Lower leg skin (tissue), 4 donors: ENCODE measurements at regions not wholly inside any gene's neighbourhood (a gene's known extent, or its start where the extent isn't known, plus 50 kb on each side); places are given as distances from the start of the nearest gene placed in this dataset.

ENCODE experiments used
- DNase-seq, 2 donors: peaks; one replicate each; pipeline ENCODE4 v3.0.0-alpha.2; 2019; ENCODE audit warnings: low spot score in 2 of 2
- H3K4me3 ChIP-seq: fragments of 200-600 bp; sonication (generic); 2 replicates; pipeline ENCODE4 v1.5.1; 2017; ENCODE audit warnings: mild to moderate bottlenecking, low read depth; ENCODE audit not compliant: poor library complexity, severe bottlenecking
- POLR2A ChIP-seq, 2 donors: fragments of 450-650 bp; IDR thresholded peaks; one replicate each; pipeline ENCODE4 v1.6.1; 2016 to 2017; ENCODE audit warnings: antibody characterized with exemption in 2 of 2, mild to moderate bottlenecking in 1 of 2, moderate library complexity in 1 of 2
- WGBS, 2 donors: methylation state at CpG; one replicate each; pipeline ENCODE4 v1.1.5; 2018; 5-methylcytosine and 5-hydroxymethylcytosine counted together
- intact Hi-C: fragments of 100-400 bp; cut with DNase I; formaldehyde crosslinking; loops from one replicate; pipeline ENCODE4 v1.15.0; 2023; ENCODE audit warnings: low total_unique reads
- TF ChIP-seq, protein P1 (sequence below), 3 donors: fragments of 450-650 bp; IDR thresholded peaks; one replicate each; pipeline ENCODE4 v1.5.1; 2016; ENCODE audit warnings: antibody characterized with exemption in 3 of 3, mild to moderate bottlenecking in 3 of 3, moderate library complexity in 2 of 3

DNA sequence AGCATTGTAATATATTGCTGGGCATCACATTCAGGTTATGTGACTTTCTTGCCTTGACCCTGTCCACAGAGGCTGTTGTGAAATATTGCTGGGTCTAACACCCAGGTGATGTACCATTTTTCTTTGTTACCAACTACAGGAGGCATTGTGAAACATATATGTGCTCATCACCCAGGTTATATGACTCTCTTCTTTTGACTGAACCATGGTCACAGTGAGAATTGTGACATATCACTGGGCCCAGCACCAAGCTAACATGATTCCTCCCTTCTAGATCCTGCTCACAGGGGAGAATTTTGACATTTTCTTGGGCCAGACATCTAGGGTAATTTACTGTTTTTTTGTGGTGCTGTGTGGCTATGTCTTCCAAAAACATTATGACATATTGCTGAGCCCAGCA is 326.7 kb downstream of the RPS4Y2 start:
- H3K4me3 ChIP-seq, result no peak overlapping the region
- intact Hi-C loops, result no loop called here
- no peak for TF ChIP-seq POLR2A (IDR thresholded peaks at IDR 0.05)
- TF ChIP-seq, protein P1, sequence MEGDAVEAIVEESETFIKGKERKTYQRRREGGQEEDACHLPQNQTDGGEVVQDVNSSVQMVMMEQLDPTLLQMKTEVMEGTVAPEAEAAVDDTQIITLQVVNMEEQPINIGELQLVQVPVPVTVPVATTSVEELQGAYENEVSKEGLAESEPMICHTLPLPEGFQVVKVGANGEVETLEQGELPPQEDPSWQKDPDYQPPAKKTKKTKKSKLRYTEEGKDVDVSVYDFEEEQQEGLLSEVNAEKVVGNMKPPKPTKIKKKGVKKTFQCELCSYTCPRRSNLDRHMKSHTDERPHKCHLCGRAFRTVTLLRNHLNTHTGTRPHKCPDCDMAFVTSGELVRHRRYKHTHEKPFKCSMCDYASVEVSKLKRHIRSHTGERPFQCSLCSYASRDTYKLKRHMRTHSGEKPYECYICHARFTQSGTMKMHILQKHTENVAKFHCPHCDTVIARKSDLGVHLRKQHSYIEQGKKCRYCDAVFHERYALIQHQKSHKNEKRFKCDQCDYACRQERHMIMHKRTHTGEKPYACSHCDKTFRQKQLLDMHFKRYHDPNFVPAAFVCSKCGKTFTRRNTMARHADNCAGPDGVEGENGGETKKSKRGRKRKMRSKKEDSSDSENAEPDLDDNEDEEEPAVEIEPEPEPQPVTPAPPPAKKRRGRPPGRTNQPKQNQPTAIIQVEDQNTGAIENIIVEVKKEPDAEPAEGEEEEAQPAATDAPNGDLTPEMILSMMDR (IDR thresholded peaks at IDR 0.05), result no peak
- no peak for DNase-seq

DNA sequence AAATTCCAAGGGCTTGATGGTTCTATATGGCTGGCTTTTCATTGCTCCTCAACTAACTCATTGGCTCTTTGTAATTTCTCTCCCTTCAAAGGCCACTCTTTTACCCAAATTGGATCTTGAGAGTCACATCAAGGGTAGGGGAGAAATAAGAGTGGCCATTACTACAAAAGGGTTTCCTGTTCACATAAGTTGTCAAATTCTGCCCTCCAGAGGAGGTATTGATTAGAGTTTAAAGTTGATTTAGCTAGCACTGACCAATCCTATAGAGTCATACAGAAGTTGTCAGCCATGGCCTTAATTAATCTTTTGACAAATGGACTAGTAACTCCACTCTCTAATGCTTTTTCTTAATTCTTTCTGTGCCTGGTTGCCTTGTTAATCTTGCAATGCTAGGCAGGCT is 336.0 kb downstream of the RPS4Y2 start:
- intact Hi-C loops, result no loop called here
- no peak for TF ChIP-seq POLR2A (IDR thresholded peaks at IDR 0.05)
- TF ChIP-seq, protein P1 (IDR thresholded peaks at IDR 0.05), result no peak
- no peak overlapping the region for H3K4me3 ChIP-seq
- no peak for DNase-seq

DNA sequence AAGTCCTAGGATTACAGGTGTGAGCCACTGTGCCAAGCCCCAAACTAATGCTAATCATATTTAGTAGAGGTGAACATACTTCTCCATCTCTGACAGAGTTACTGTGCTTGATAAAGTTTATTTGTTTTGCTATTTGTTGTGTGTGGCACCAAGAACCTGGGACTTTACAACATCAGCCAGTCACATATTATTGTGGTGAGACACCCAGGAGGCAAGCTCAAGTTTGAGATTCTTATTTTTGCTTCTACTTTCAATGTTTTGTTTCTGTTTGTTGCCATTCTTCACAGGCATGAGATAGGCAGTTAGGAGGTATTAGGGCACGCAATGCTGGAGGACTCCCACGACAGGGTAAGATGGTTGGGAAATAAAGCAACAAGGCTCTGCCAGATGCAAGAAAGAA is 346.6 kb downstream of the RPS4Y2 start:
- intact Hi-C loops, result no loop called here
- WGBS, 2 donors, result 63% methylated on average over 2 of the region's 2 CpGs; no CpG with 5 or more reads in 1 of the 2 donors
- no peak overlapping the region for H3K4me3 ChIP-seq
- no peak for DNase-seq
- TF ChIP-seq POLR2A (IDR thresholded peaks at IDR 0.05), result no peak
- TF ChIP-seq, protein P1 (IDR thresholded peaks at IDR 0.05), result no peak

DNA sequence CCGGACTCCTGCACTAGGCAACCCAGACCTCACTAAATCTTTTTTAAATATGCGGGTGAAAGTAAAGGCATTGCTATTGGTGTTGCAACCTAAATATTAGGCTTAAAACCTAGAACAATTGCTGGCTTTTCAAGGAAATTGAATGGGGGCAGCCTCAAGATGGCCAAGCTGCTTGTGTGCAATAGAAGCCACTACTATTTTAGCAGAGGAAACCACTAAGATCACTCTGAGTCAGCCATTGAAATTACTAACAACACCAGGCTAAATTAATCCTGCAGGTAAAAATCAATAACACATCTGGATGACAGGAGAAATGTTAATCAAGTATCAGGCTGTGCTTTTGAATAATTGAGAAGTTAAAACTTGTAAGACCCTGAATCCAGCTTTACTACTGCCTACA is 348.0 kb downstream of the RPS4Y2 start:
- intact Hi-C loops, result no loop called here
- no peak for DNase-seq
- WGBS, 2 donors, result 90% methylated on average over 2 of the region's 2 CpGs; no CpG with 5 or more reads in 1 of the 2 donors
- TF ChIP-seq, protein P1 (IDR thresholded peaks at IDR 0.05), result no peak
- TF ChIP-seq POLR2A (IDR thresholded peaks at IDR 0.05), result no peak
- no peak overlapping the region for H3K4me3 ChIP-seq

DNA sequence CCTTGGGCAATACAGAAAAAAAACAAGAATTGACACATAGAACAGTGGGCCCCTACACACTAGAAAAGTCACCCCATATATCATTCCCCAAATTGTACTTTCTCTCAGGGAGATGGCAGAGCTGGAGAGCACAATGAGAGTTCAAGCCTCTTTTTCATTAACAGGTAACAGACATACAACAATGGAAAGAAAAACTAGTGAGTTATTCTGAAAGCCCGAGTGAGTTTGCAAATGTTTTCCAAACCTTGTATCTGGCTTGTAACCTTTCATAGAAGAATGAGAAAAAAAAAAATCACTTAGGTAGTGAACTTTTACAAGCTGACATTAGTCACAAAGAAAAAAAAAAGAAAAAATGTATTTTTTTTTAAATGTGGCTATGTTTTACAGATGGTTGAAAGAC is 349.6 kb downstream of the RPS4Y2 start:
- DNase-seq, result no peak
- TF ChIP-seq, protein P1 (IDR thresholded peaks at IDR 0.05), result no peak
- TF ChIP-seq POLR2A (IDR thresholded peaks at IDR 0.05), result no peak
- intact Hi-C loops, result no loop called here
- H3K4me3 ChIP-seq, result no peak overlapping the region
- WGBS, 2 donors, result 71% methylated on average over 1 of the region's 1 CpG; no CpG with 5 or more reads in 1 of the 2 donors

DNA sequence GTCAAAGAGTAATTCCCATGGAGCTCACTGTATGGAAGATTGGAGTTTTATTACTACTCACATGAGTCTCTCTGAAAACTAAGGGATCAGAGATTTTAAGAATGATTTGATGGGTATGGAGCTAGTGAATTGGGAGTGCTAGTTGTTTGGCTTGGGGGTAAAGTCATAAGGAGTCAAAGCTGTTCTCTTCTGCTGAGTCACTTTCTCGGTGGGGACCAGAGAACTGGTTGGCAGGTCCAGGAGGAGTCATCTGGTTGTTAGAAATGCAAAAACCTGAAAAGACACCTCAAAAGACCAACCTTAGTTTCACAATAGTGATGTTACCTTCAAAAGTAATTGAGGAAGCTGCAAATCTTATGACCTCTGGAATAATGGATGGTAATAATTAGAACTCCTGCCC is 355.4 kb downstream of the RPS4Y2 start:
- WGBS, 2 donors, result 53% methylated on average over 1 of the region's 1 CpG; no CpG with 5 or more reads in 1 of the 2 donors
- H3K4me3 ChIP-seq, result no peak overlapping the region
- DNase-seq, result no peak
- intact Hi-C loops, result no loop called here
- TF ChIP-seq, protein P1 (IDR thresholded peaks at IDR 0.05), result no peak
- no peak for TF ChIP-seq POLR2A (IDR thresholded peaks at IDR 0.05)
